Activated CD4-positive, alpha-beta T cell treated with anti-CD3 and anti-CD28 coated beads for 48 hours (primary cell): ENCODE measurements at regions not wholly inside any gene's neighbourhood (a gene's known extent, or its start where the extent isn't known, plus 50 kb on each side); places are given as distances from the start of the nearest gene placed in this dataset.

Experiments
- DNase-seq: peaks from one replicate; pipeline ENCODE4 v3.0.0-alpha.2; 2020

DNA sequence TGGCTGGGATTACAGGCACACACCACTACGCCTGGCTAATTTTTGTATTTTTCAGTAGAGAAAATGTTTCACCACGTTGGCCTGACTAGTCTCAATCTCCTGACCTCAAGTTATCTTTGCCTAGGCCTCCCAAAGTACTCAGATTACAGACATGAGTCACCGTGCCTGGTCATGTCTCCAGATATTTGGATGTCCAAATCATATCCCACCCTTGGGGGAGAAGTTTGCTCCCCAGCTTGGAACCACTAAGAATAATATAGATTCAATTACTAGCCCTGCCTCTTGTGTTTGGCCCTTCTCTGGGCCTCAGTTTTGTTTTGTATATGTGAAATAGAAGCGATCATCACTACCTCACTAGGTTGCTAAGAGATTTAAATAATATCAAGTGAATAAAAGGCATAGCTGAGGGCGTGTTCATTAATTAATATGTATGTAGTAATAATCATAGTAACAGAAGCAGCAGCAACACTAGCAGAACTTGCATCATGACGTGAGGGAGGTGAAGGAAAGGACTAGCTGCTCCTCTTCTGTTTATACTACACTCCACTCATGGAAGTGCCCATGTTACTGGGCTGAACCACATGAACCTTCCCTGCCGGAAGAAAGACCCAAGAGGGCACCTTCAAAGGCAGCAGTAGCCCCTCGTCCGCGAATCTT lies 253.6 kb upstream of the XYLT1 start:
- DNase-seq: no peak

DNA sequence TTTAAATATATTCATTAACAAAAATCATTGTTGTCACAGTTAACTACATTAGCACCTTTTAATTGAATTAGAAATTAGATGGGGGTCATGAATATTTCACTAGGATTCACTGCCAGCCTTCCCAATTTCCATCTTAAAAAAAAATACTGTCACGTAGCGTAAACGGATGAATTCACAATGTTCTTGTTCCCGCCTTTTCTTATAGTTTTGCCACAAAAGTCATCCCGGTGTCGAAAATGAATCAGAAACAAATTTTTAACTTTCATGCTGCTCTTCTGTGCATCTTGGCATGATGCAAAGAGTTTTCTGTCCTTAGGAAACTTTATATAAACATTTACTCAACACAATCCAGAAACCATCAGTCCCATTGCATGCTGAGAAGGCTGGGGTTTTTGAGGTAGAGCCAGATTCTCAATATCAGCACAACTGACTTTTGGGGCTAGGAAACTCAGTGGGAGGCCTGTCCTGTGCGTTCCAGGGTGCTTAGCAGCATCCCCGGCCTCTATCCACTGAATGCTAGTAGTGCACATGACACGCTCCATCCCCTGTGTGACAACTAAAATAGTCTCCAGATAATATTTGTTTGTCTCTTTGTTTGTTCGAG lies 252.9 kb upstream of the XYLT1 start:
- DNase-seq: no peak

DNA sequence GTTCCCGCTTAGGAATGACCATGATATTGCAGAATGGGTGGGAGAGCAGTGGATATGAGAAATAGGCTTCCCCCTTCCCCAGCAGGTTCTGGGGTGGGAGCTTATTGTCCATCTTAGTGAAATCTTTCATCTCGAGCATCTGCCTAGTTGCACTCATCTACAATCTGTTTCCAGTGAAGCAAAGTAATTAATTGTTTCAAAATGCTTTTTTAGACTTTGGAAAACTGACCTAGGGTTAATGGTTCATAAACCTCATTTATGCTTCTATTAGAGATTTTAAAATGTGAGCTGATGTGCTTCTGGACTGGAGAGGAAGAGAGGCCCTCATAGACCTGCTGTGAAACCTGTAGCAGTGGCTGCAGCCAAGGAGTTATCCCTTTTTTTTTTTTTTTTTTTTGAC lies 247.7 kb upstream of the XYLT1 start:
- no peak for DNase-seq

DNA sequence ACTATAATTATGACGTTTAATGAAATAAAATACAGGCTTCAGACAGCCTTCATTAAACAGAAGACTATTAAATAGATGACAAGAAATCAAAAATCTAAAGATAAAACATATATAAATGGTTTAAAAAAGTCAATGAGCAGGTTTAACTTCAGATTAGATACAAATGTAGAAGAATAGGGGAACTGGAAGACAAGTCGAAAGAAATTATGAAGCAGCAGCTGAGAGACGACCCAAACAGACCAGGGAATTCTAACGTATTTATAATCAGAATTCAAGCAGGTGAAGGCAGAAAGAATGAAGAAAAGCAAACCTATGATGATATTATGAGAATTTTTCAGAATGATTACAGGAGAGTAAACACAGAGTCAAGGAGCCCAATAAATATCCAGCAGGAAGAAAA lies 235.1 kb upstream of the XYLT1 start:
- no peak for DNase-seq

DNA sequence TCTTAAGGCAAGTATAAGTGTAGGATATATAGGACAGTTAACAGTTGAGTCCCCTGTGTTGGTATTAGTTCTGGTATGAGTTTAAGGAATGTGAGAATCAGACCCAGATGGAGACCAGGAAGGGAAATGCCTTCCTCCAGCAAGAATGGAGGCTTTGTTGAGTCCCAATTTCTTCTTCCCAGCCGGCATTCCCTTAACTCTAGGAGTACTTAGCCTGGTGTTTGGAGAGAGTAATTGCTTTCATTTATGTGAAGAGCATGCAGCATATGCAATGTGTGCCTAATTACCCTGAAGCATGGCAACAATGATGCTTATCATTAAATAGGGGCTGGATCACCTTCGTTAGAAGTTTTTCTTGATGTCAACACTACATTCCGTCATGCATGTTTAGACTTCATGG lies 225.9 kb upstream of the XYLT1 start:
- DNase-seq: no peak

DNA sequence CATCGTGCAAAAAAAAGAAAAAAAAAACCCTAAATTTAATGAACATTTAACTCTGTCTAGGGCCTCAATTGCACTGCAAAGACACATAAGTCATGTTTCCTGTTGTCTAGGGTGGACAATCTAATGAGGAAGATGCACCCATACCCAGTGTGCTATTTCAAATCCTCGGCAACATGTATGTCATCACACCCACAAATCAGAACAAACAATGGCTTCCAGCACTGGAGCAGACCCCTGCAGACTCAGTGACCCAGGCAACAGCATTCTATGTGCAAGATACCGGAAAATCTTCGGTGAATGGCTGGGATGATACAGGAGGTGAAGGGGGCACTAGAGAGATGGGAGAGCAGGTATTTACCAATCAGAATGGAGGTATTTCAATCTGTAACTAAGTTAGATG lies 221.7 kb upstream of the XYLT1 start:
- no peak for DNase-seq

DNA sequence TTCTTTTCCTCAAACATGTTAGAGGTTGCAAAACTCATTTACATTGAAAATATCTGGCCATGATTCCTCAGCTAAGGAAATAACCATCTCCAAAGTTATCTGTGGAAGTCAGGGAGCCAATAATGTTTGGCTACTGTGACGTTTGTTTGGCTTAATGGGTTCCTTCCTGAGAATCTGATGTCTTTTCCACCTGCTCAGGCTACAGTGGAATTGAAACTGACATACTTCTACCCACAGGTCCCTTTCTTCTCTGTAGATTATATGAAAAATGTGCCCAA lies 221.1 kb upstream of the XYLT1 start:
- no peak for DNase-seq

DNA sequence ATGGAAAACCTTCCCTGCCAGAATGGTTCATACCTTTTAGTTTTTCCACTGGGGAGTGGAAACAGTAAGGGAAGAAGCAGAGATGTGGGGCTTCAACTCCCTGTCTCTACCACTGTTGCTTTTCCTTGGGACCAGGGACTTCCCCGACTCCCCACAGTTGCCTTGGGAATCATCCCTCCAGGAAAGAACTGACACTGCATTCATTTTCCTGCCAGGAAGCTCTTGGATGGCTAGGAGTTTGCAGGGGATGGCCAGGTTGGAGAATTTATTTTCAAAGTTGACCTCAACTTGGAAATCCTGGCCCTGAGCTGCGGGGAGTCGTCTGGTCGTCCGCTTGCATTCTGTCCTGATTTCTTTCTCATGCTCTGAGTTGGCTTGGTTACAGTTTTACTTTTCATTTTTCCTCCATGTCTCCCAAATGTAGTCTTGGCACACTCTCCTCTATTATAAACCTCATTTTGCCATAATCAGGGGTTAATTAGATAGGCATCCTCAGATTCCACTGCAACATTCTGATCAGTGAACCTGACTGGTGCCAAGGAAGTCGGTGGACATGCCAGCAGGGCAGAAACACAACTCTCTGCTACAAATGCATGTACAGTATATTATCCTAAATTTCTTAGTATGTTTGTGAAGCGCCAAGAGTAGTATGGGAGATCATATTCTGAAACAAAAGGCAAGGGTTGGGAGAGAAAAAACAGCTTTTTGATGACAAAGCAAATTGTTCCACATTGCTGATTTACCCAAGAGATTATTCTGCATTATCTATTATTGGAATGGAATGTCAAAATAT lies 220.5 kb upstream of the XYLT1 start:
- DNase-seq: no peak

DNA sequence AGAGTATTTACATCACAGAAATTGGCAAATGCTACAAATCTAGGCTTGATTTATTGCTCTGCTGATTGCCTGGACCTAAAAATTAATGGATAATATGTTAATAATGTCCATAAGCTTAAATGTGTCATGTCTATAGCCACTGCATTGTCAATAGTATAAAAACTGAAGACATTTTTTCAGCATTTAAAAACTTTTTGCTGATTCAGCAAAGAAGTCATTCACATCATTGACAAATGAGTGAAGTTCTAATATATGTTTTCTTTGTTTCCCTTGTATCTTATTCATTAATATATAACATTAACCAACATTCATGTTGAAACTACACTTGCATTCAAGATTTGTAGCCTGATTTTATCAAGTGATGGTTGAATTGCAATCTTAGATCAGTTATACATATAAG lies 214.7 kb upstream of the XYLT1 start:
- DNase-seq: no peak

DNA sequence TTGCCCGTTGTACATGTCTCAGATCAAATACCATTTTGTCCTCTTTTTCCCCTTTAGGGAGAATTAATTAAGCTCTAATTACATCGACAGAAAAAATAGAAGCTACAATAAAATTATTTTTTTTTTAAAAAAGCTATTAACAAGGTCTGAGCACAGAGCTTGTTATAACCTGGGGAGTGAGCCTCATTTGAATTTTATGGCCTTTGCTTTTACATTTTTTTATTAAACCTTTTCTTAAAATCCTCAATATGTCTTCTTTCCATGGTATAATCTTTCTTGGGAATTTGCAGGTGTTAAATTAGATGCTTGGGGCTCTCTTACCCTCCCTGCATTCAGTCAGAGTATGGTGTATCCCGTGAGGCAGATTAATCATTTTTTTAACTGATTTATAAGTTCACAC lies 212.5 kb upstream of the XYLT1 start:
- DNase-seq: no peak

DNA sequence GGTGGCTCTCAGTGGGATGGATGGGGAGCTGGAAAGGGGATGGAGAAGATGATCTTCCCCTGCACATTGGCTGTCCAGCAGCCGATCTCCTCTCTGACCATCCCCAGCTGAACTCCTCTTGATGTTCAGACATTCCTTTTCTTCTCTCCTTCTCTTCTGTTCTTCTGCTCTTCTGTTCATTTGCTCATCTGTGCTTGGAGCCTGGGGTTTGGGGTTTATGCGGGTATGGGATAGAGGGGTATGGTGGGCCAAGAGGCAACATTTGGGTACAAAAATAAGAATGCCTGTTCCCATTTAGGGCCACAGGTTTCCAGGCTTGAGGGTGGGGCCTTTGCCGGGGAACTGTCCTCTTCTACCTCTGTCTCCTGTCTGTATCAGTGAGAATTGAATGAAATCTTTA lies 205.4 kb upstream of the XYLT1 start:
- DNase-seq: no peak

DNA sequence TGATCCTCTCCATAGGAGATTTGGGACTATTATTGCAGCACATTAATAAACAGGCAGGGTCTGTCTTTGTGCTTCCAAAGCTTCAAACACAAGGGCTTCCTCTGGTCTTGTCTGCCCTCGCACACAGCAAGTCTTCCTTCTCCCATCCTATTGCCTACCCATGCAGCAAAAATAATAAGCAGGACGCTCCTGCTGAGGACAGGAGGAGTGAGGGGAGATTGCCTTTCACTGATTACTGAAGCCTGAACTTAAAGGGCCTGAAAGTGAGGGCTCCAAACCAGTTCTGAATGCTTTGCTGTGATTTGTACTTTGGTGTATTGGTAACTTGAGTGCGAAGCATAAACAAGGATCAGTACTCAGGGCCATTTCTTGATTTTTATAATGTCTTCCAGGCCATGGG lies 197.6 kb upstream of the XYLT1 start:
- DNase-seq: no peak

DNA sequence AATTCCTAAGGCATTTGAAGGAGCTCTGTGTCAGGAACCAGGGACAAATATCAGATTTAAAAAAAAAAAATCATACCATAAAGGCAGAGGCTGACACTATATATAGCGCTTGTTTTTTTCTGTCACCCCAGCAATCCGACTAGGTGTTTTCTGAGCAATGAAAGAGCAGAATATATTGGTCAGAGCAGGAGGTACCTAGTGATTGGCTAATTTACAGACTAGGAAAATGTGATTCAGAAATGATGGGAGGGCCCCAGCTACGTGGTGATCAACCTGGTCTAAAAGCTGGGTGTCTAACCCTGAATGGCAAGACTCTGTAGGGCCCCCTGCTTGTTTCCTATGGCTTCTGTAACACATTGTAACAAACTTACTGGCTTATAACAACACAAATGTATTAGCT lies 195.5 kb upstream of the XYLT1 start:
- DNase-seq: no peak

DNA sequence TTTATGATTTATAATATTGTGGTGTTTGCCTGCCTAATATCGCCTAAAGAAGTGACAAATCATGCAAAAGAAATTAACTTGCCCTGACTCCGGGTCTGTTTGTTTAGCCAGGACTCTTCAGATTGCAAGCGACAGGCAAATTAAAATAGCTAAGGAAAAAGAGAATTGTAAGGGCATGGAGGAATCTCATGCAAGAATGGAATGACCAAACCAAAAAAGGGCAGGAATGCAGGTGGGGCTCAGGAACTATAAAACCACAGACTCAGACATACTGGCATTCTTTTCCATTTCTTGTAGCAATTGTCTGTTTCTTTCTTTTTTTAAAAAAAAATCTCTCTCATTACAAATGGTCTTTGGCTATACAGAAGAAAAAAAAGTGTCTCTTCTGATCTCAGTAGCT lies 188.1 kb upstream of the XYLT1 start:
- no peak for DNase-seq

DNA sequence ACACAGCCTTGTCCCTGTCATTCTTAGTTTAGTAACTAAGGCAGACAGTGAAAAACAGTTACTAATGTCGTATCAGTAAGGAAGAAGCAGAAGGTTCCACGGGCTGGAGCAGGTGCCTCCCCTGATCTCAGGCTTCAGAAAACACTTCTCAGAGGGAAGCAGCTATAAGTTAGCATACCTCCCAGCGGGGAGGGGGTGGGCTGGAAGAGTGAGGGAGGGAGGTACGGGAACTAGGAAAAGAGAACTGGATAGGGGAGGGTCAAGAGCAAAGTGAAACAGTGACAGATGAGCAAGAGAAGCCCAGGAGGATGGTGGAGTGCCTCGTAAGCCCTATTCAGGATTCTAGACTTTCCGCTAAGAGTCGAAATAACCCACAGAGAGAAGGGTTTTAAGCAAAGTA lies 186.3 kb upstream of the XYLT1 start:
- no peak for DNase-seq

DNA sequence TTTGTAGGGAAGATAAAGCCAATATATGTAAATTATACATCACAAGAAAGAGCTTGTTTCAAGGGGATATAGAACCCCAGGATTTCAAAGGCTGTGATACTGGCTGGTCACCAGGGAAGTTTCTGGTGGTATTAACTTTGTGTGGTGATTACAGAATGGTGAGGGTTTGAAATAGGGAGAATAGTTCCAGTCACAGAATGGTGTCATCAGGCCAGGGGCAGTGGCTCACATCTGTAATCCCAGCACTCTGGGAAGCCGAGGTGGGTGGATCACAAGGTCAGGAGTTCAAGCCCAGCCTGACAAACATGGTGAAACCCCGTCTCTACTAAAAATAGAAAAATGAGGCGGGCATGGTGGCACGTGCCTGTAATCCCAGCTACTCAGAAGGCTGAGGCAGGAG lies 183.8 kb upstream of the XYLT1 start:
- no peak for DNase-seq

DNA sequence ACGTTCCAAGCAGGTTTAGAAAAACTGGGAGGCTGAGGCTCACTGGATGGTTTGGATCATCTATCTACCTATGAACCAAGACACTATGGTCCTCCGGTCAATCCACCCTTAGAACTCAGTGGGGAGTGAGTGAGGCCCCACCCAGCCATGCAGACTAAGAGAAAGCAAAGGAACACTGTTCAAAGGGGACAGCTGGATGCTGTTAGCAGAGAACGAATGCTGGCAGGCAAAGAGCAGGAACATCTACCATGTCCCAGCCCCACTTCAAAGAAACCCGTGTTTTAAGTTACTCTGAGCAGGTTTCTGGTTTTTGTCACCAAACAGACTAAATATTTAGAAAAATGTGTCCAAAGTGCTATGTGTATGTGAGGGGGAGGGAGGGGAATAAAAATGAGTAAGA lies 183.4 kb upstream of the XYLT1 start:
- no peak for DNase-seq

DNA sequence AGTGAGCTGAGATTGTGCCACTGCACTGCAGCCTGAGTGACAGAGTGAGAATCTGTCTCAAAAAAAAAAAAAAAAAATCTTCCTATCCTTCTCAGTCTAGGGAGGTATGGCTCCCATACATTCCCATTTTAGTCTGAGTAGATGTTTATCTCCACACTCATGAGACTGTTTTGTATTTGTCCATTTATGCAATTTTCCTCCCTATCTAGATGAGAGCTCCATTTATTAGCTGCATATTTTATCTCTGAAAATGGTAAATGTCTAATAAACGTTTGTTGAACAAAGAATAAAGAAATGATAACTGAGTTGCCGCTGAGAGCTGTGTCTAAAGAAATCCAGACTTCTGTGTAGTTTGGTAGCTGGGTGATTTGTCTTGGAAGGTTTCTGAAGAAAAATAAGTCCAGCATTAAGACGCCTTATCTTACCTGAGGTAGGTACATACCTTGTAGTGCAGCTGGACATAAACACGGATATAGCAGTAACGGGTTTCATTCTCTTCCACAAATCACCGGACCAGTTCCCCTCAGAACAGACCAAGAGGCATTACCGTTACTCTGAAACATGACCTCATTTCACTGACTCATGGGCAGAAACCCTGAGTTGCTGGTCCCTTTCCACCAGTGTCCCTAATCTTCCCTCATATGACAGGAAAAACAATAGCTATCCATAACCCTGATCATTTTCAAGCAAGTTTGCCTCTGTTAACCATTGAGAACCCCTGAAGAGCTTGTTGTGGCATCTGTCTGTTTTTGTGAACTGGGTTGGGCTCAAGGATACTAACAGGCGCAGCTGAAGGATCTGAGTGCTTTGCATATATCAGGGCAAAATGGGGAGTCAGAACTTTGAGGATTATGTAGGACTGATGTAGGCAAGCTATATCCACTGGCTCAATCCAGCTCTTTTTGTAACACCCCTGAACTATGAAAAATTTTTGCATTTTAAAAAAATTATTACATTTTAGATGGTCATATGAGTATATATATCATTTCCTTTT lies 177.4 kb upstream of the XYLT1 start:
- DNase-seq: no peak

DNA sequence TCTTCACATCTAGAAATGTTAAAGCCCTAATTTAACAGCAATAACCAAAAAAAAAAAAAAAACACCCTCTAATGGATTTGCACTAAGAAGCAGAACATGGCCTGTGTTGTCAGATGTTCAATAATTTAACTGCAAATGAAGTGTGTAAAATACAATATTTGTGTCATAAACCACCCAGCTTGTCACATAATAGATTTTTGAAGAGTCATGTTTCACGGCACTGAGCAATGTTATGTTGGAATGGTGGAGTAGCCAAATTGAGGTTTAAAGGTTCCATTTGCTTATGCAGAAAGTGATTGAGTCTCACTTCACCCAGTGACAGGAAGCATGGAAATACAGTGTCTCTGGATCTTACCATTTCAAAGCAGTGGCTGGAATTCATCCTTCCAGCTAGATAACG lies 173.2 kb upstream of the XYLT1 start:
- DNase-seq: no peak

DNA sequence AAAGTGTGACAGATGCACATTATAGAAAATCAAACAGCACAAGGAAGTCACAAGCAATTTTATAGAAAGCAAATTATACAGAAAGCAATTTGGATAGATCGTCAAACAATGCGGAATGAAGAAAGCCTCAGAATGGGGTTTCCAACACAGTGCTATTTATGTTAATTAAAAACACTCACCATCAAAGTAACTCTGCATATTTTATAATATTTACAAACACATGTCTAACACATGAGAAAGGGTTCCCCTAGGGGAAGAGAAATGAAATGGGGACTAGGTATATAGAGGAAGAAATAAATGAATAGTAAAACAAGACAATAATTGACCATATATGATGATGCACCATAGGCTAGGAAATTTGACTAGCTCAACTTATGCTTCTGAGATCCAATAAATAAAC lies 171.2 kb upstream of the XYLT1 start:
- DNase-seq: no peak

DNA sequence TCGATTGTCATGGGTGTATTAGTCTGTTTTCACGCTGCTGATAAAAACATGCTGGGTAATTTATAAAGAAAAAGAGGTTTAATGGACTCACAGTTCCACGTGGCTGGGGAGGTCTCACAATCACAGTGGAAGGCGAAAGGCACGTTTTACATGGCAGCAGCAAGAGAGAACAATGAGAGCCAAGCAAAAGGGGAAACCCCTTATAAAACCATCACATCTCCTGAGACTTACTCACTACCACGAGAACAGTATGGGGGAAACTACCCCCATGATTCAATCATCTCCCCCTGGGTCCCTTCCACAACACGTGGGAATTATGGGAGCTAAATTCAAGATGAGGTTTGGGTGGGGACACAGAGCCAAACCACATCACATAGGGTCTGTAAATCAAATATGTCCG lies 167.4 kb upstream of the XYLT1 start:
- DNase-seq: no peak

DNA sequence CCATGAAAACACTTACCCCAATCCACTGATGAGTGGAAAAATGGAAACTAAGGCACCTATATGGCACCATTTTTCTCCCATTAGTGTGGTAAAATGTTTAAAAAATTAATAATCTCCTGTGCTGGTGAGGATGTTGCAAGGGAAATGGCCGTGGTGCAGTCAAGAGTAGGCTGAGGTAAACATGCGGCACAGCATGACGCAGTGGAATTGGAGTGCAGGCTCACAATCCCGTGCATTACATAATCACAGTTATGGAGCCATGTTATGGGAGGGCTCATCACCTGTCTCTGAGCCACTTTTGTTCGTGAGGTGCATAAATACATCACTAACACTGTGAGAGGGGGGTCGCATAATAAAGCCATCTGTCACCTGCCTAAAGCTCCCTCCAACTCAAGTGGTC lies 164.4 kb upstream of the XYLT1 start:
- DNase-seq: no peak

DNA sequence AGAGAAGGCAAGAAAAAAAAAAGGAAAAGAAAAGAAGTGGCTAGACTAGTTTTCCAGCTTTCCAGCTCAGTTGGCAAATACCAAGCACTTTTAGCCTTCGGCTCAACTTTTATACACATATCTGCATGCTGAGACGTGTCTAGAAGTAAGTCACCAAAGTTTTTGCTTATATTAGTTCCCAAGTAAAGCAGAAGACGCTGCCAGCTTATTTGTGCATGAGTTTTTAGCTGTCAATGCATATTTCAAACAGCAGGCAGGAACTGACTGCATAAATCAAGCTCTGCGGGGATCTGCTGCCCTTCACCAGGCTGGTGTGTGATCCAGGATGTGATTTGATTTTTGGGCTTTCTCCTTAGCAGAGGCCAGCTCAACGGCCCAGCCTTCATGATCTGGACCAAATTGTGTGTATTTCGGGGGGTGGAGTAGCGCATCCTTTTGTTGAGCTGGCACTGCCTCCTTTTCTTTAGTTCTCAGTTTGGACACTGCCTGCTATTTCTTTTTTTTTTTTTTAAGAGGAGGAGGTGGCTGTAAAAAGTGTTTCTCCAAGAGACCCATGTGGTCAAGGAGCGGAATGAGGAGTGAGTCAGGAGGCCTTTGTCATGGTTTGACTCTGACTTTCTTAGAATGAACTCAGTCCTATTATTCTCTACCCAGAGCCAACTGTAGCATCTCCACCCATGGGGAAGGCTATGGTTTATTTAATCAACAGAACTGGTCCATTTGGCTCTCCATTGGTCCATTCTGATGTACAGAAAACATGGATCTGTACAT lies 162.6 kb upstream of the XYLT1 start:
- DNase-seq: no peak
